GM18499 (cell line): ENCODE measurements at regions not wholly inside any gene's neighbourhood (a gene's known extent, or its start where the extent isn't known, plus 50 kb on each side); places are given as distances from the start of the nearest gene placed in this dataset.

Experiments
- ATAC-seq: cut with Tn5 transposase; IDR thresholded peaks from one replicate; pipeline ENCODE4 v1.9.1; 2021; ENCODE audit warnings: moderate number of reproducible peaks; ENCODE audit not compliant: insufficient read depth, unreplicated experiment

GRCh38 chr12:118603610-118604361 lies 227.4 kb downstream of the SUDS3 start:
- ATAC-seq, result no peak

DNA sequence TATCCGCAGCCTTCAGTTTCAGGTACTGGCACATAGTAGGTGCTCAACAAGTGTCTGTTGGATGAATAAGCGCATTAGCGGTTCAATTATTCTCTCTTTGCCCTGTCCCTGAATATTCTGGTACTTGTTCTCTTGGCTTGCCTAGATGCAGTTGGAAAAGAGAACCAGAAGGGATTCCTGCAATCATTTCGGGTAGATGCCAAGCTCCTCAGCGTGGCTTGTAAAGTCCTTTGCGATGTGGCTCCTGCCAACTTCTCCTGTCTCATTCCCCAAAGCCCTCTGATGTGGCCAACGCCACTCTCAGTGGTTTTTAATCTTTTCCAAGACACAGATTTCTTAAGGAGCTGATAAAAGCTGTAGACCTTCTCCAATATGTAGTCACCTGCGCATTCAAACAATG lies 230.3 kb downstream of the SUDS3 start:
- no peak for ATAC-seq

GRCh38 chr12:118607831-118608230 lies 231.5 kb downstream of the SUDS3 start:
- ATAC-seq, result no peak

- no peak for ATAC-seq
Observed at GRCh38 chr12:118608770-118609344, 232.5 kb downstream of the SUDS3 start.

DNA sequence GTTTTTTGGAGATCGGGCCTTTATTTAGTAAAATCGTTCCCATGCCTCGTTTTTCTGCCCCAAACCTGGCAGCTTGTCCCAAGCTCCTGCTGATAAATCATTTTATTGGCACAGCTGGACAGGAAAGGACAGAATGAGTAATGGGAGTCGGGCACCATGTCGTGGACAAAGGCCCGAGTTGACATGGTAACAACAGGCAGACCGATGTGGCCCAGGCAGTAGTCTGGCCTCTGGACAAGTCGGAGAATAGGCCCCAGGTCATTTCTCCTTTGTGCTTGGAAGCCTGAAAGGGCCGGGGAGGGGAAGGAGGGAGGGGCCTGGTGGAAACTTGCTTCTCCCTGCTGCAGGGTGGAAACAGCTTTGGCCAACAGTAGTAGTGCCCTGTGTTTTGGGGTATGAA lies 234.9 kb downstream of the SUDS3 start:
- no peak for ATAC-seq

DNA sequence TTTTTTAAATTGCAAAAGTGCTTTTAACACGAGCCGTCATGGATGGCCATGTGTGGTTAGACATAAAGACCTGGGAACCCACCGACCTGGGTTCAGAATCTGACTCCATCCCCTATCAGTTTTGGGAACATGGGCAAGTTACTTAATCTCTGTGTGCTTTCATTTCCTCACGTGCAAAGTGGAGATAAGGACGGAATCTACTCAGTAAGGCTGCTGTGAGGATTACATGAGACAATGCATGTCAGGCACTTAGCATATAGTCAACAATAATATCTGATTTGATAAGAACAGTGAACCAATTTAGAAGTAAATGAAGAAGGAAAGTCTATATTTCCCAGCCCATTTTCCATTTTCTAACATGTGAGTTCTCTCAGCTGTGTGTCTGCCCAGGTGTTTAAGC lies 235.4 kb downstream of the SUDS3 start:
- no peak for ATAC-seq

GRCh38 chr12:118617611-118618450 lies 241.5 kb downstream of the SUDS3 start:
- no peak for ATAC-seq

DNA sequence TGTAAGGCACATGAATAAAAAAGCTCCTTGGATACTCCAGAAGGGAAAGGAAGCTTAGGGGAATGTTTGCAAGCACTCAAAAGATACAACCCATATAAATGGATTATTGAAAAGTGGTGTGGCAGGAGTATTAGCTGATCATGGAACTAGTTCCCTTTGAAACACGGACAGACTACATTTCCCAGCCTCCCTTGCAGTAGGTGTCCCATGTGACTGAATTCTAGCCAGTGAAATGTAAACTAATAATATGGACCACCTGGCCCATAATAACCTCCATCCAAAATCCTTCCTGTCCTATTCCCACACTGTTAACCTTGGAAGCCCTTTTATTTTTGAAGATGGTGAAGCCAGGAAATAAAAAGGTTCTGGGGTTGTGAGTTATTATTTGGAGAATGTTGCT lies 242.3 kb downstream of the SUDS3 start:
- no peak for ATAC-seq

DNA sequence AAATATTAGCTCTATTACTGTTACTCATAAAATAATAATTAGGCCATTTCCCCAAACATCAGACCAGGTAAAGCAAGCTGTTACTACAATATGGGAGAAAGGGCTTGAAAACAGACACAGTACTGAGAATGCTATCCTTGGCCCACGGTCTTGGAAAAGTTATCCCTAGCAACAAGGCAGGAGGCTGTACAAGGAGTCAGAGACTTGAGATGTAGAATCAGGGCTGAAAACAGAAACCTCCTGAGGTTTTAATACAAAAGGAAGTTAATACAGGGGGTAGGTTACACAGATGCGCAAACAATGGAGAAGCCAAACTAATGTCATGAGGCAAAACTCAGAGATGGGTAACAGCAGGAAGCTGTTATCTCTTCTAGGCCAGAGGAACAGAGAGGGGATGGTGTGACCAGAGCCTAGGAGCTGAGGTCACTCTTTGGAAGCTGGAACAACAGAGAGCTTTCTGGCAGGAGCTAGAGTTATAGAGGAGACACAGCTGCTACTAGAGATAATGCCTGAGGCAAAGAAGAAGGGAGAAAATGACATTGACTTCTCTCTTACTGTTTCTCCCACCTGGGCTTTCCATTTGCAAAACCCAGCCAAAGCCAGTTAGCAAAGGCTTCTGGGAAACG lies 248.8 kb downstream of the SUDS3 start:
- no peak for ATAC-seq

DNA sequence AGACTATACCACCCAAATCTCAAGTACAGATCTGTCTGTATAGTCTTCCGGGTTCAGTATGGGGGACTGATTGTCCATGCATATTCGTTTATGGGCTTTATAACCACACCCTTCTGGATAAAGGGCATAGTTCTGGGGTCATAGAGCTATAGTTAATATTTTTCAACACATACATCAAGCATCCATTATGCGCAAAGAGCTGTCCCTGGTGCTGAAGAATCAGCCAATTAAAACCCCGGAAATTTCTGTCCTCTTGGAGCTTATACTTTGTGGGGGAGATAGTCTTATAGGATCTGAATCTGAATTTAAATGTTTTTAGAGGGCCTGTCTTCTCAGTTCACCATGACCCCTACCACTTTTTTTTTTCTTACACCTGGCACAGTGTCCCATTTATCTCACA lies 256.7 kb downstream of the SUDS3 start:
- ATAC-seq, result no peak

GRCh38 chr12:118635276-118635675 lies 258.9 kb downstream of the SUDS3 start:
- ATAC-seq, result no peak

GRCh38 chr12:118637767-118638370 lies 261.5 kb downstream of the SUDS3 start:
- ATAC-seq, result no peak

- ATAC-seq, result no peak
Observed at GRCh38 chr12:118641249-118641648, 264.9 kb downstream of the SUDS3 start.

GRCh38 chr12:118645219-118645618 lies 268.9 kb downstream of the SUDS3 start:
- no peak for ATAC-seq

GRCh38 chr12:118649765-118650585 lies 273.6 kb downstream of the SUDS3 start:
- ATAC-seq, result no peak

GRCh38 chr12:118650586-118650960 lies 274.2 kb downstream of the SUDS3 start:
- ATAC-seq, result no peak

- no peak for ATAC-seq
Observed at GRCh38 chr12:118651487-118651886, 275.1 kb downstream of the SUDS3 start.

DNA sequence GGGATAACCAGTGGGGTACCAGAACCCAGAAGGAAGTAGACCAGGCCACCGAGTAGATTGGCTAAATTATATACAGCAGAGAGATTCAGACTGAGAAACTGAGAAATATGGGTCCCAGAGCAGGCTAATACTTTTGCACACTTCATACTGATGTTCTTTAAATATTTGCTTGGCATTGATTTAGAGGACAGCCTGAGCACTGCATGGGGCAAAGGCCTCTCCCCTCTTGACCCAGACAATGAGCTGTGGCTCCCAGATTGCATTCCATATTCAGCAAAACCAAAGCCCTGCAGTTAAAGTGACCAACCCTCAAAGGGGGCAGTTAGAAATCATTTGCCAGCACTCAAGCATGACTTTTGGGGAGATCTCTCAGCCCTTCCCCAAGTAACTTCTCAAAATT lies 279.2 kb downstream of the SUDS3 start:
- ATAC-seq, result no peak

DNA sequence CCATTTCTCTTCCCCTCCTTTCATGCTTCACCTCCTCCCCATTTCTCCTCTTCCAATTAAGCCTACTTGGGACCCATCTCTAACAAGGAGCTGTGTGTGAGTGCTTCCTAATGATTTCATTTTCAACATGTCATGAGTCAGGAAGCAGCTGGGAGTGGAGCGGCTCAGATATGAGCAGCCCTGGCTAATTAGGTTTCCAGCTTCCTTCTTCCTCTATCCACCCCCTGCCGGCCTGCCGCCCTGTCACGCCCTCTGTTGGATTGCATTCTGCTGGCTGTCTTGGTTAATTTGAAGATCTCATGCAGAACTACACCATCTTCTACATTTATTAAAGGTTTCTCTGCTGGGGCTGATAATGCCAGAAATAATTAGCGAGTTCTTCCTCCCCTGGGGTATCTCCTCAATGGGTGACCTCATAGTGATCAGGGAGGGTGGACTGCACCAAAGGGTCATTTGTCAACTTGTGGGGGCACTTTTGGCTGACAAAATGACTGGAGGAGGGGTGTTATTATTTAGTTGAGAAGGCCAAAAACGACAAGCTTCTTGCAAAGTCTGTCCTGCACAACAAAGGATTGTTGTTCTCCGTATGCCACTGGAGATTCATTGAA lies 300.9 kb upstream of the SRRM4 start:
- ATAC-seq, result no peak
